Prostate gland (tissue), 2 donors: ENCODE measurements at regions not wholly inside any gene's neighbourhood (a gene's known extent, or its start where the extent isn't known, plus 50 kb on each side); places are given as distances from the start of the nearest gene placed in this dataset.

Experiments
- POLR2A ChIP-seq: fragments of 450-650 bp; IDR thresholded peaks from one replicate; pipeline ENCODE4 v1.6.1; 2016; ENCODE audit warnings: antibody characterized with exemption, mild to moderate bottlenecking
- TF ChIP-seq, protein P1 (sequence below), 4 experiments: fragments of 200-600 bp in 2 of 4; fragments of 450-650 bp in 2 of 4; sonication (generic) in 2 of 4; IDR thresholded peaks; 1 replicate in 3 of 4; 2 replicates in 1 of 4; pipeline ENCODE4 v1.5.1; 2016 to 2019; ENCODE audit warnings: antibody characterized with exemption in 4 of 4, mild to moderate bottlenecking in 2 of 4, moderate library complexity in 2 of 4

DNA sequence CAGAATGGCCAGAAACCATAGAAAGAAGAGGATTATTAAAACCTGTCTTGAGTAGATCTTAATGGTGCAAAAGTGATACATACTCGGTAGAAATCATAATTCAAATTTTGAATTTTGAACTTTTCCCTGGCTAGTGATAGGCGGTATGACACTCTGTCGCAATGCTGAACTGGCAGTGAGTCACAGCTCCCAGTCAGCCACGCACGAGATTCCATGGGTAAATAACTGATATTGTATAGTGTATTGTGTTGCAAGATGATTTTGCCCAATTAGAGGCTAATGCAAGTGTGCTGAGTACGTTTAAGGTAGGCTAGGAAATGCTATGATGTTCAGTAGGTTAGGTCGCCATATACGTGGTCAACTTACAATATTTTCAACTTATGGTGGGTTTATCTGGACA, 207.0 kb downstream of the SIPA1L2 start:
- TF ChIP-seq, protein P1, sequence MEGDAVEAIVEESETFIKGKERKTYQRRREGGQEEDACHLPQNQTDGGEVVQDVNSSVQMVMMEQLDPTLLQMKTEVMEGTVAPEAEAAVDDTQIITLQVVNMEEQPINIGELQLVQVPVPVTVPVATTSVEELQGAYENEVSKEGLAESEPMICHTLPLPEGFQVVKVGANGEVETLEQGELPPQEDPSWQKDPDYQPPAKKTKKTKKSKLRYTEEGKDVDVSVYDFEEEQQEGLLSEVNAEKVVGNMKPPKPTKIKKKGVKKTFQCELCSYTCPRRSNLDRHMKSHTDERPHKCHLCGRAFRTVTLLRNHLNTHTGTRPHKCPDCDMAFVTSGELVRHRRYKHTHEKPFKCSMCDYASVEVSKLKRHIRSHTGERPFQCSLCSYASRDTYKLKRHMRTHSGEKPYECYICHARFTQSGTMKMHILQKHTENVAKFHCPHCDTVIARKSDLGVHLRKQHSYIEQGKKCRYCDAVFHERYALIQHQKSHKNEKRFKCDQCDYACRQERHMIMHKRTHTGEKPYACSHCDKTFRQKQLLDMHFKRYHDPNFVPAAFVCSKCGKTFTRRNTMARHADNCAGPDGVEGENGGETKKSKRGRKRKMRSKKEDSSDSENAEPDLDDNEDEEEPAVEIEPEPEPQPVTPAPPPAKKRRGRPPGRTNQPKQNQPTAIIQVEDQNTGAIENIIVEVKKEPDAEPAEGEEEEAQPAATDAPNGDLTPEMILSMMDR (IDR thresholded peaks at IDR 0.05), result no peak
- no peak for TF ChIP-seq POLR2A
